ENCODE measurements at regions not wholly inside any gene's neighbourhood (a gene's known extent, or its start where the extent isn't known, plus 50 kb on each side); places are given as distances from the start of the nearest gene placed in this dataset.

- no peak for FAIRE-seq
Measured at GRCh38 chr3:178446059-178446458, 90.2 kb upstream of the KCNMB2 start.

GRCh38 chr3:178450476-178450875, 85.8 kb upstream of the KCNMB2 start:
- no peak for FAIRE-seq

- FAIRE-seq = no peak
Measured at GRCh38 chr3:178451799-178452198, 84.4 kb upstream of the KCNMB2 start.

GRCh38 chr3:178454726-178455125, 81.5 kb upstream of the KCNMB2 start:
- no peak for FAIRE-seq

GRCh38 chr3:178455226-178455625, 81.0 kb upstream of the KCNMB2 start:
- FAIRE-seq = no peak

GRCh38 chr3:178455946-178456345, 80.3 kb upstream of the KCNMB2 start:
- no peak for FAIRE-seq

- no peak for FAIRE-seq
Measured at GRCh38 chr3:178456621-178457285, 79.5 kb upstream of the KCNMB2 start.

GRCh38 chr3:178457511-178457910, 78.7 kb upstream of the KCNMB2 start:
- no peak for FAIRE-seq

- FAIRE-seq = no peak
Measured at GRCh38 chr3:178458313-178459037, 77.8 kb upstream of the KCNMB2 start.

- no peak for FAIRE-seq
Measured at GRCh38 chr3:178459038-178459410, 77.2 kb upstream of the KCNMB2 start.

- FAIRE-seq = no peak
Measured at GRCh38 chr3:178465260-178466180, 70.7 kb upstream of the KCNMB2 start.

- FAIRE-seq = no peak
Measured at GRCh38 chr3:178472941-178473340, 63.3 kb upstream of the KCNMB2 start.

- no peak for FAIRE-seq
Measured at GRCh38 chr3:178474526-178474925, 61.7 kb upstream of the KCNMB2 start.

GRCh38 chr3:178475062-178475461, 61.2 kb upstream of the KCNMB2 start:
- no peak for FAIRE-seq

- no peak for FAIRE-seq
Measured at GRCh38 chr3:178476886-178477285, 59.4 kb upstream of the KCNMB2 start.

GRCh38 chr3:178479446-178479845, 56.8 kb upstream of the KCNMB2 start:
- FAIRE-seq = no peak

- no peak for FAIRE-seq
Measured at GRCh38 chr3:178479860-178480259, 56.4 kb upstream of the KCNMB2 start.

- no peak for FAIRE-seq
Measured at GRCh38 chr3:178480274-178480673, 56.0 kb upstream of the KCNMB2 start.

- FAIRE-seq = no peak
Measured at GRCh38 chr3:178480795-178481194, 55.4 kb upstream of the KCNMB2 start.

- no peak for FAIRE-seq
Measured at GRCh38 chr3:178482981-178483380, 53.3 kb upstream of the KCNMB2 start.

GRCh38 chr3:178483704-178484103, 52.5 kb upstream of the KCNMB2 start:
- FAIRE-seq = no peak

- no peak for FAIRE-seq
Measured at GRCh38 chr3:178485756-178486155, 50.5 kb upstream of the KCNMB2 start.

Data from endometrium (tissue), 2 donors.